ENCODE measurements at regions not wholly inside any gene's neighbourhood (a gene's known extent, or its start where the extent isn't known, plus 50 kb on each side); places are given as distances from the start of the nearest gene placed in this dataset.

DNA sequence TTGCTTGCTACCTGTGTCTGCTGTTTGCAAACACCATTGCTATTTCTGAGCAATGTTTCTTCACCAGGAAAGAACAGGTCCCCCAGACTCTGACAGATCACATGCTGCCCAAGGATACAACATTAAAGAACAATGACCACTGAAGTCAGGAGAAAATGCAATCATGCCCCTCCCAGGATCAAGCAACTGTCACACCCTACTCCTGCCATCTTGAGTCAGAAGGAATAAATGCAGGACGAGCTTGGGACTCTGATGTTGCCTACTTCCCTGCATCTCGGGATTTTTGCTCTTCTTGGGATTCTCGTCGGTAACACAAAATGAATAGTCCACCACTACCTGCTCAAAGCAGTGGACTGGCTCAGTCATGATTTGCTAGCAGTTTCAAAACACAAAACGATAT is 490.6 kb downstream of the COG6 start:
- no peak for DNase-seq (ENCODE audit: low spot score)

DNA sequence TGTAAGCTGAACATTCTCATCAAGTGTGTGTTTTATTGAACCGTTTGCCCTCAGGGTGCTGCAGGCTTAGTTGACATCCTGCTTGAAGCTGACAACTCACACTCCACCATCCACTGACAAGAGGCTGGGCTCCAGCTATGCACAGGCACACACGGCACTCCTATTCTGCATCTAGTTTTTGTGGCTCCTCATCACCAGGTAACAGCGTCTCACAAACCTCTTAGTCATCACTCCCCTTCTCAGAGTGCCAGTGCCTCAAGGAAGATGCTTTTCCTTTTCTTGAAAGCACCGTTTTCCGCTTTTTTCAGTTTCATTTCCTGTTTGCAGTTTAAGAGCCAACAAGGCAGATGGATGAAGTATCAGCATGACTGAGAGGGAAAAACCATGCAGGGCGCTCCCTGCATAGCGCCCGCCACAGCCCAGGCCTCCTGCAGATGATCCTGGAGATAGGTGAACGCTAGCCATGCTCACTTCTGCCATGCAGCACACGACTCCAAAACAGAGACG is 491.2 kb downstream of the COG6 start:
- DNase-seq (ENCODE audit: low spot score) = no peak

DNA sequence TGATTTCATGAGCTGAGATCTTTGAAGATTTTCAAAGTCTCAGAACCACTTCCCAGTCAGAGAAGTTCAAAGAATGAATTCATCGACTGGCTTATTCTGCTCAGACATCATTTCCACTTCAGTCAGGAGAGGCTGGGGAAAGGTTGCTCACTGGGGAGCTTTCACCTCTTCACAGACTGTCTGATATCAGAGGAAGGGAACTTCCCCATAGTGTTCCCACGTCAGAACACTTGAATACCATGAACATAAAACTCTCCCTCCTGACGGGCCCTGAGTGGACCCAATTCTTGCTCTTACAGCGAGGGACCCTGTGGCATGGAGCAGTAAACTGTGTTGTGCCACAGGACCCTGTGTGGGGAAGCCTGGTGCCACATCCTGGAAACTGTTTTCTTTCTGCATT is 492.6 kb downstream of the COG6 start:
- no peak for DNase-seq (ENCODE audit: low spot score)

DNA sequence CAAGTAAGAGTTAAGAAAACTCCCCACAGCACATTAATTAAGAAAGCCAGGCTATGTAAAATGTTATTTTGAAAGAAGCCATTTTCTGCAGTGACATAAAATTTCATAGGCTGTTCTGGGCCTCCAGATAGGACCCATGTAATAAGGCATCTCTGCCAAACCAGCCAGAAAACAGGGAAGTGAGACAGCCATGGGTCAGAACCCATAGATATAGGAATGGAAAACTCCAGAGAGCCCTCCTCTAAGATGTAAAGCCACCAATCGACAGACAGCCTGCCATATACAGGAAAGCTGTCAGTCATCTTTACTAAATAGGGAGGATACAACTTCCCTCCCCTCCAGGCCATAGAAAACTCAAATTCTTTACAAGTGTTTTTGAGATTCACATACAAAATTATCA is 493.3 kb downstream of the COG6 start:
- DNase-seq (ENCODE audit: low spot score) = no peak

DNA sequence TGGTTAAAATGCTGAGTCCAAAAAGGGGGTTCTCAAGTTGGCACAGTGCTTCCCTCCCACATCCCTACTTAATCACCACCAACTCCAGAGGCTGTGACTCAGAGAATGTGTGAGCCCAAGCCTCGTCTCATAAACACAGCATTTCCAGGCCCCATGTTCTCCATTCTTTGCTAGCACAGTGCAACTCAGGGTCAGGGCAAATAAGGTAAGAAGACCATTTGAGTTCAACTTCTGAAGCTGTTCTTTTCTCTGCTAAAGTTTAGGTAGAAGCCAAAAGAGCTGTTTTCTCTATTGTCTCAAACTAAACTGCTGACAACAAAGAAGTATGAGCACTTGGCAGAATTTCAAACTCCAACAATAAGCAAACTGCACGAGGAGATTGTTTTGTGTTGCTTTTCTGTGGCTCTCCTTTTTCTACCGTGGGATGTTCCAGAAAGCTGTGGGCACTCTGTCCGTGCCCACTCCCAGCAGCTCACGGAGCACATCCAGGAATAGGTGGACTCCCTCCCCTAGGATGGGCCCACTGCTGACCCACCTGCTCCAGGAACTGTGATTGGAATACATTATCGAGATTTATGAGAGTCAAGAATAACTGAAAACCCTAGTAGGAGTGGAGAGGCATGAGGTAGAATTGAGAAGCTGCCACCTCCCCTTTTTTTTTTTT is 494.3 kb downstream of the COG6 start:
- DNase-seq (ENCODE audit: low spot score) = no peak

DNA sequence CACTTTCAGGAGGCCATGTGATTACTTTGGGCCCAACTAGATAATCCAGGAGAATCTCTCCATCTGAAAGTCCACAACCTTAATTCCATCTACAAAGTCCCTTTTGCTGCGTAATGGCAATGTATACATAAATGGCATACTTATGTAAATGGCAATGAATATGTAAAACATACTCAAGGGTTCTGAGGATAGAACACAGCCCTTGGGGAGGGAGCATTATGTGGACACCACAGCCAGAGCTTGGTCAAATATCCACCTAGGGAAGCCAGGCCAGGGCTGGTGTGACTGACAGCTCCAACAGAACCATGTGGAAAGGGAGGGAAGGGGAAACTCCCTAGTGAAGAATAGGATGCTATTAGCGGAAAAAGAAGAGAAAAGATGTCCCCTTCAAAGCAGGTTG is 496.2 kb downstream of the COG6 start:
- DNase-seq (ENCODE audit: low spot score) = no peak

DNA sequence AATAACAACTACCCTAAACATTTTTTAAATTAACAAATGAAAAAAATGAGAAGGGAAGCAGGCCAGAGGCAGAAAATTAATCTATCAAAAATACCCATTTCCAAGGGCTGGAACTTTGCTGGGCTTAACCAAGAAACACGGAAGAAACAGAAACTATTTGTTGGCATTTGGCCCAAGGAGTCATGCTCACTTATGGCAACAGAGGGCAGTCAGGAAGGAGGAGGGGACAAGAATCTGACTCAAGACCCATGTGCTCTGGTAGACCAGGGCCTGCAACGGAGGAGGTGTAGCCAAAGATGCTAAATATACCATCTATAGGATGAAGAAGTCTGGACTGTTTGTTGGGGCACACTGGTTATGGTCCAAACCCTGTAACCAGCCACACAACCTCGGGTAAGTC is 496.7 kb downstream of the COG6 start:
- DNase-seq (ENCODE audit: low spot score) = no peak

DNA sequence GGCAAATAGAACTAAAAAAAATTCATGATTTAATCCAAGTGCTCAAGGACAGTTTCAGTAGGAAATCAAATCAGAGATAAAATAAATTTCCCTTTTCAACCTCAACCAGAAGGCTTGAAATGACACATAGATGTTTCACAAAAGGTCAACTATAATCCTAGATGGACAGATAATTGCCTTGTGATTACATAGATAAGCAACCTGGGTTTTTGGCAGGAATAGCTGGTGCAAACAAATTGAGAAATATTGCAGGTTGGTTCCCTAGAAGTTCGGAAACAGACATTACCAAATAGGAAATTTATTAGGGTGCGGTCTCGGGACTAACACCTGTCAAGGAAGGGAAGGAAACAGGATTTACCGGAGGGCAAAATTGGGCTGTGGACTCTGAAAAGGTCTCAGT is 497.5 kb downstream of the COG6 start:
- DNase-seq (ENCODE audit: low spot score) = no peak

DNA sequence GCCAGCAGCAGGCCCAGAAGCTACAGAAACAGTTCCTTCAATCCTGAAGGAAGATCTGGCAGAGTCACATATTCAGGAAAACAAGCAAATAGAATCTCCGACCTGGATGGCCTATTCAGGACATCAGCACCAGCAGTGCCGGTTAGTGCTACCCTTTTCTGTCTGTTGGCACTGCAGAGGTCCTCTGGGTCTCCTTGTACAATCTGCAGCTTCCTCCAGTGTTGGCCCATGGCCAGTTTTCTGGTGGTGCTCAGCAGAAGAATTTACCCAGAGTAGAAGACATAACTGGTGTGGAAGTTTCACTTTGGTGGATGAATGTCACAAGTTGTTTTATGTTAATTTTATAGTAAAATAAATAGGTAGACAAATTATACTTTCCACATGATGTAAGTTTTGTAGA is 498.1 kb downstream of the COG6 start:
- DNase-seq (ENCODE audit: low spot score) = no peak

DNA sequence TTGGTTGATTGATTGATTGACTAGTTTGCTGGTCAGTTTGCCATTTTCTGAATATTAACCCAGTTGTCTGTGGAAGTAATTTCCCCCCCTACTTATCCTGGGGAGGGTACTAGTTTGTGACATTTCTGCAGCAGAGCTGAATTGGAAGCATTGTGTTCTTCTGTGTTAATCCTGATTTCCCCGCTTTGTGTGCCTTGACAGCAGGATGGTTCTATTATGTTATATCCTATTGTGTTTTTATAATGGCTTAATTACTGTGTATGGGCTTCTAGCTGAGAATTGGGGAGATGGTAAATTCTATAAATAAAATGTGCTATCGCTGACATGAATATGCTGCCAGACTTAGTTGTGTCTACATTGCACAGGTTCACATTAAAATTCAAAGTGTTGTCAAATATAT is 499.7 kb downstream of the COG6 start:
- no peak for DNase-seq (ENCODE audit: low spot score)

DNA sequence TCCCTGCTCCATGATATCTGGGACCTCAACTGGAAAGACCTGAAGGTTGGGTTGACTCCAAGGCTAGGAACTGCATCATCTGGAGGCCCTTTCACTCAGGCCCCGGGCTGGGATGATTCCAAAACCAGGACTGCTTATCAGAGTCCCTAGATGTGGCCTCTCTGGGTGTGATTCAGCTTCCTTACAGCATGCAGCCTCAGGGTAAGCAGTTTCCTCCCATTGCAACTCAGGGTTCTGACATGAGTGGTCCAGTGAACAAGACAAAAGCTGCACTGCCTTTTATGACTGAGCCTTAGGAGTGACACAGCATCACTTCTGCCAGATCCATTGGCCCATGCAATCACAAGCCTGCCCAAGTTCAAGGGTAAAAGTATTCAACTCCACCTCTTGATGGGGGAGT is 502.8 kb downstream of the COG6 start:
- no peak for DNase-seq (ENCODE audit: low spot score)

DNA sequence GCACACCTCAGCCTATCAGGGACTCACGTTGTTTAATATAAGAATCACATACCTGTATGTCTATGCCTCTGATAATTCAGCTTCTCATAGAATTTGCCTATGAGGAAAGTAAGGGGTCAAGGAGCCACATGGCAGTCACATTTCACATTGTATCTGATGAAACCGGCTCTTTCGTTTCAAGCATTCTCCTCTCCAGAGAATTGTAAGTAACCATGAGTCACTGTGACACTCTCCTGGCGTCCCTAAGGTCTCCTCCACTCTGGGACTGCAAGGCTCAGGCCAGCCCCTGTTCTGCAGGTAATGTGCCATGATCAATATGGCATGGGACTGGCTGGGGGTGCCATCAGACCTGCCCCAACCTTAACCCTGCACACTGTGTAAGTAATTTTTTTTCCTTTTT is 503.3 kb downstream of the COG6 start:
- no peak for DNase-seq (ENCODE audit: low spot score)

DNA sequence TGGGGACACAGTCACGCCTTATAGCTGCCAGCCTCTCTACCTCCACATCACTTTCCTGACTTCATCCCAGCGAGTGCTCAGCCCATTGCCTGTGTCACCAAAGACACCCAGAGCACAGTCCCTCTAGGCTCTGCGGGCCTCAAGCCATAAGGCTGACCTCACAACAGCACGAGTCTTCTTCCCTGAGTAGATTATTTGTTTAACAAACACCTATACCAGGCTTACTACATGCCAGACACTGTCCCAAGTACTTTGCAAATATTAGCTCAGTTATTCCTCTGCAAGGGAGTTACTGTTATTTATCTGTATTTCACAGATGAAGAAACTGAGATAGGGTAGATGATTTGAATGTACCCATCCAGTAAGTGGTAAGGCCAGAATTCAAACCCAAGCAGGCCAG is 504.3 kb downstream of the COG6 start:
- DNase-seq (ENCODE audit: low spot score) = no peak

DNA sequence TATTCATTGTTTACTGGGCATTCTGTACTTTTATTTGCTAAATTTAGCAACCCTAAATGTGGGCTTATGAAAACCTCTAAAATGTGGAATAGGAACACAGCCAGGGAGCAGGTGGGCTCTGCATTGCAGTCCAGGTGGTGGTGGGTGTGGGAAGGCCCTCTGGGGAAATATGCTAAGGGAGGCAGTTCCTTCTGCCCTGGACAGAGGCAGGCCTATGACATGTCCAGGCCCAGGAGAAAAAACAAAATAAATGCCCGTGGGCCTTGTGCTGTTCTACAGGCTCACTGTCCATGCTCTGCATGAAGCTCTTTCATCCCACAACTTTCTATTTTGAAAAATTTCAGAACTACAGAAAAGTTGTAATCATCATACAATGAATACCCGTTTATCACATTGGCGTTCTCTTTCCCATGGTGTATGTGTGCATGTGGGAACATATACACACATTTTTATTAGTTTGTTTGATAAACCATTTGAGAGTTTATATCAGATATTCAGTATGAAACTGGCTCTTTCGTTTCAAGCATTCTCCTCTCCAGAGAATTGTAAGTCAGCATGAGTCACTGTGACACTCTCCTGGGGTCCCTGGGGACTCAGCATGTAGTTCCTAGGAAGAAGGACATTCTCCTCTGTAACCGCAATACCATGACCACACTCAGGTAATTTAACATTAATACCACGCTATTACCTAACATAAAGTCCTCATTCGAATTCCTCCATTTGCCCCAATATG is 505.3 kb downstream of the COG6 start:
- DNase-seq (ENCODE audit: low spot score) = no peak

DNA sequence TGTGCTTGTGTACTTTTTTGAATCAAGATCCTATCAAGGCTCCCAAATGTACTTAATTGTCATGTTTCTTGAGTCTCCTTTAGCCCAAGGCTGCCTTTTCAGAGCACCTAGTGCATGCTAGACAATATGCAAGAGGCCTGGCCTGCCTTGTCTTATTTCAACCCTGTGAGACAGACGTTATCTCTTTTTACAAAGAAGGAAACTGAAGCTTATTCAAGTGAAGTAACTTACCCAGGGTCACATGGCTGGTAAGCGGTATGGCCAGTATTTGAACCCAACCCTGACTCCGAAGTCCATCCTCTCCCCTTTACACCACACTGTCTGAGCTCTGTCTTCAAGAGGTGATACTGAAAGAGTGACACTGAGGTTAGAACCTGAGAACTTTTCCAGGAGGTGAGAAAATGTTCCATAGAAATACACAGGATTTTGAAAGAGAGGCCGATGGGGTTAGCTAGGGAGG is 505.1 kb downstream of the FOXO1 start:
- DNase-seq (ENCODE audit: low spot score) = no peak

DNA sequence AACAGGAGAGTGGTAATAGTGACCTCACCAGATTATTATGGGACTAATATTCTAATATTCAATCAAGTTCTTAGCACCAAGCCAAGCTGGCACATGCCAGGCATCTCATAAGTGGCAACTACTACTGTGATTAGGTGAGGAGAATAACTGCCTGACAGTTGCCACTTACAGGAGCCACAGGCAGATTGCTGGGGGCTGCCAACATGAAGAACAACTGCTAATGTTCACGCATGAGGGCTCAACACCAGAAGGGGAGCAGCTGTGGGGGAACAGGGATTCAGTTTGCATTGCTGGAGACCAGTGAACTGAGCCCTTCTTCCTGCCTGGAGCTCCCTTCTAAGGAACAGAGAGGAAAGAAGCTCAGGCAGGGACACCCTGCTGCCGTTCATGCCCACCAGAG is 504.5 kb downstream of the FOXO1 start:
- DNase-seq (ENCODE audit: low spot score) = no peak

DNA sequence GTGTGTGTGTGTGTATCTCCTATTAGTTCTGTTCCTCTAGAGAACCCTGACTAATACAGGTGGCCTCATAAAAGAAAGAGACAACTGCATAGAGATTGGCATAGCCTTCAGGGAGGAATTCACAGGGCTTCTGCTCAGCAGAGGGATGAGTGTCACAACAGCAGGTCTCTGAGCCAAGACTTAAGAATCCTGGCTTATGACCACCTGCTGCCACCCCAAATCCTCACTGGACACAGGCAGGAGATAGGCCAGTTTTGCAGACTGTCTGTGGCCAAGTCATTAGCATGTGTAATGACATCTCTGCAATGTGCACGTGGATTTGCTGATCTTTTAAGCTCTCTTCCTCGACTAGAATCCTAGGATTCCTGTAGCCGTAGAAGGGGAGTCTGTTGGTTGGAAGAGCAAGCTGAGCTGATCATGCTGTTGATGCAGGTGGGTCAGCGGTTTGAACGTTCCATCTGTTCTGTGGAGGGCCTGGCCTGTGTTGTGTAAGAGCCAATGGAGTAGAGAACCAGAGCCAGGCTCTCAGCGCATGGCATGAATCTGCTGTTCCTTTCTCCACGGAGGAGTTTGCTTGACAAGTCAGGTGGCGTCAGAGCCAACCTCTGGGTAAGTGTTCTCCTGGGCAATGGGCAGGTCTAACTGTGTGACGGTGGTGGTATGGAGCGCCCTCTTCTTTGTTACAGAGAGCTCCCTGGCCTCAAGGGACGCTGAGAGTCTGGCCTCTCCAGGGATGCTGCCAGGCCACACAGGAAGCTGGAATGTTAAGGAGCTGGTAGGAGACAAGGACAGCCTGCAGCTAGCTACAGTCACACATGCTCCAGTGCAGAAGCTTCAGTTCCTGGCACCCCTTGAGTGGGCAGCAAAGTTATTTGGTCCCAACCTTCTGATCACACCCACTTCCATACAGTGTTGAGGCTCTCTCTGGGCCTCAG is 503.1 kb downstream of the FOXO1 start:
- DNase-seq (ENCODE audit: low spot score) = no peak

DNA sequence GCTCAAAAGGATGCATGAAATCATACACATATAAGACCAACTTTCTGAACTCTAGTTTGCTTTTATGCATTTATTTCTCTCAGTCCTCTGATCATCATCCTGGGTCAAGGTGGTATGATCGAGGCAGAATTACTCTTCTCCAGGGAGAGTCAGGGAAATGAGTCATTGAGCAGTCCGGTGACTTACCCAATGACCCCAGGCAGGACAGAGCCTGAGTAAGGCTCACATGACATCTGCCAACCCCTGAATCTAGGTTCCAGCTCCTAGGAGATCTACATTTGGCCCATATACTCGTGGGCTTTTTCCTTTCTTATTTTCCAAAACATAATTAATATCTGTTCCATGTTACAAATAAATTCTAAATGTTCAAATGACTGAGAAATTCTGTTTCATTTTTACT is 502.3 kb downstream of the FOXO1 start:
- no peak for DNase-seq (ENCODE audit: low spot score)

DNA sequence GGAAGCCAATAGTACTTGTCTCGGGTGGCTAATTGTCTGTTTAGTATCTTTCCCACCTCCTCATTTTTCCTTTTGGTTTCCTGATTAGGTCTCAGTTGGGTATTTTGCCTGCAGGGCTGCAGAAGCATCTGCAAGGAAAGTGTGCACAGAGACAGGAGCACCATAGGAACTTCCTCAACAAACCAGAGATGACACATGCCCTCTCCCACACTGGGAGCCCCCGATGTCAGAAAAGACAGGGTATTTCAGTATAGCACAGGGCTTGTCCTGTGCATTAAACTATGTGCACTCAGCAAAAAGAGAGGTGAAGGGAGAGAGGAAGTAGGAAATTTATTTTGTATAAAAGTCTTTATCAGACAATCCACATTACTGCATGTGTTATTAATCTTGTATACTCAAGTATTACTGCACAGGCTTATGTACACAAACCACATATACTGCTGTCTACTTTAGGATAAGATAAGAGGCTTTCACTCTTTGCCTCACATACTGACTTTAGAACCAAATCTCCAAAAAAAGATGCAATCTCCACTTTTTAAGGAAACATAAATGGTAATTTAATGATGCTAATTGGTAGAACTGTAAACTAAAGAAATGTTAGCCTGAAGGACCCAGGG is 501.0 kb downstream of the FOXO1 start:
- DNase-seq (ENCODE audit: low spot score) = no peak

DNA sequence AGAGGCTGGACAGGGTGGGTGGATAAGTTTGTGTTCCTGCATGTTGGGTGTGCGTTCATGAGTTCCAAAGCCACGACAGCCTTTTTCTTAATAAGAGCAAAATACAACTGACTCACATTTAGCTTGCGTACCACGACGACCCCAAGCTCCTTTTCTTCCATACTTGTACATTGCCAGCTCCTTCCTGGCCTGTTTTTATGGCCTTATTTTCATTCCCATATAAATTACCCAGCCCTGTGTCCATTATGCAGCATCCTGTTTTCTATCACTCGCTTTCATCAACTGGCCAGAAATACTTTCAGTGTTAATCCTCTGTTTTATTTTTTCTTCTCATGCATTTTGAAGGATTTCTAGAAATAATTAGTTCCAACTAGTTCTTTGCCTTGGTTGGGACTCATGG is 499.1 kb downstream of the FOXO1 start:
- no peak for DNase-seq (ENCODE audit: low spot score)

DNA sequence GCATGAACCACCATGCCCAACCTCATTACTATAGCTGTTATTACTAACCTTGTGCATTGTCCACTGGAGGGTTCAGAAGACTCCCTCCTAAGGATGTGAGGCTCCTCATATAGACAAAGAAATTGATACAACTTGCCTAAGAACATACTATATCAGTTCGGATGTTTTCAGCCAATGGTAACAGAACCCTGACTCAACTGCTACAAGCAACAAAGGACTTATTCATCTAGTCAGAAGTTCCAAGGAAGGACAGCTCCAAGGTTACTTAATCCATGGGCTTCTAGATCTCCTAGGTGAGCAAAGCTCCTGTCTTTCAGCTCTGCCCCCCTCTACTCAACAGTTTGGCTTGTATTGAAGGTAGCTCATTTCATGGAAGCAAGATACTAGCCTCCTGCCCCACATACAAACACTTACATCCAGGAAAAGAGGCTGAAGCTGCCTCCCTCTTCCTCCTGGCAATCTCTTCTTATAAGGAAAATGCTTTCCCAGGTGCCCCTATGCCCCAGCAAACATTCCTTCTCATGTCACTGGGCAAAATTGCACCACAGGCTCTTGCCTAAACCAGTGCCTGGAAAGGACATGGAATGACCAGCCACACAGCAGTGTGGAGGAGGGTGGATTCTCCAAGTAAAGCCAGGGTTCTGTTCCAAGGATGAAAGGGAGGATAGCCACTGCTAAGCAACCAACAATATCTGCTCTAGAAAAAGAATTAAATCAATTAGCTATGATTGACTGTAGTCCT is 497.8 kb downstream of the FOXO1 start:
- DNase-seq (ENCODE audit: low spot score) = no peak

DNA sequence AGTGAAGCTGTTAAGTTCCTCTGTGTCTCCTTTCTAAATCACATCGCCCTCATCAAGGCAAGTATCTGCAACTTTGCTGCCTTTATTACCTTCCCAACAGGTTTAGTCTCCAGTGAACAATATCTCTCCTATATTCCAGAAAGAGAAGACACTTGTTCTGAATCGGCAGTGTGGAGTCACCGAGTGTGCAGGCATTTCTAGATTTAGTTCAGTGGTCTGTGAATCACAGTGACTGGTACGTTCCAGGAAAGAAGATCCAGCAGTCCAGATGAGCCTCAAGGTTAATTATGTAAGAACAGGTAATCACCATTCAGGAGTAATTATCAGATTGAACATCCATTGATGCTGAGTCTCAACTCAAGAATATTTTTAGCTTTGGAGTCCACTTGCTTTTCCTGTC is 497.0 kb downstream of the FOXO1 start:
- DNase-seq (ENCODE audit: low spot score) = no peak
